A549 (cell line): ENCODE measurements at regions not wholly inside any gene's neighbourhood (a gene's known extent, or its start where the extent isn't known, plus 50 kb on each side); places are given as distances from the start of the nearest gene placed in this dataset.

Experiments used
- CHD4 ChIP-seq: fragments of 200-600 bp; sonication (generic); IDR thresholded peaks from 2 replicates; pipeline ENCODE4 v1.6.1; 2016; ENCODE audit warnings: antibody characterized with exemption, mild to moderate bottlenecking, borderline replicate concordance
- CTCF ChIP-seq: fragments of >200 bp; sonication (Bioruptor Twin); formaldehyde crosslinking; IDR thresholded peaks from 3 replicates; pipeline ENCODE4 v1.5.1; 2016
- ELK1 ChIP-seq: fragments of 150-350 bp; IDR thresholded peaks from 2 replicates; pipeline ENCODE4 v1.6.1; 2014; ENCODE audit warnings: low read depth, mild to moderate bottlenecking, low read length
- EP300 ChIP-seq, 2 experiments: fragments of >200 bp; sonication (Bioruptor Twin); formaldehyde crosslinking; IDR thresholded peaks; 2 replicates in 1 of 2; 3 replicates in 1 of 2; pipeline ENCODE4 v1.6.1; 2016 to 2017
- MAX ChIP-seq: IDR thresholded peaks from 2 replicates; pipeline ENCODE4 v1.6.1; 2012
- MYC ChIP-seq: IDR thresholded peaks from 2 replicates; pipeline ENCODE4 v1.6.1; 2012; ENCODE audit warnings: mild to moderate bottlenecking, inconsistent platforms, low read length, improper control_type of control experiment, borderline replicate concordance
- PHF8 ChIP-seq: fragments of 200-600 bp; sonication (generic); IDR thresholded peaks from 2 replicates; pipeline ENCODE4 v1.6.1; 2016; ENCODE audit warnings: low read depth, mild to moderate bottlenecking, antibody characterized with exemption, moderate library complexity, borderline replicate concordance
- POLR2A ChIP-seq: IDR thresholded peaks from 2 replicates; pipeline ENCODE4 v1.6.1; 2012; ENCODE audit warnings: mild to moderate bottlenecking, low read length
- RAD21 ChIP-seq, 2 experiments: fragments of >200 bp in 1 of 2; sonication (Bioruptor Twin) in 1 of 2; formaldehyde crosslinking in 1 of 2; IDR thresholded peaks in 1 of 2; conservative IDR thresholded peaks in 1 of 2; 2 replicates in 1 of 2; 3 replicates in 1 of 2; pipeline ENCODE4 v1.6.1; 2012 to 2018; ENCODE audit warnings: inconsistent platforms in 1 of 2
- RCOR1 ChIP-seq: fragments of 150-350 bp; IDR thresholded peaks from 2 replicates; pipeline ENCODE4 v1.6.1; 2014; ENCODE audit warnings: antibody characterized with exemption, low read length, low read depth
- SMC3 ChIP-seq: fragments of >200 bp; sonication (Bioruptor Twin); formaldehyde crosslinking; IDR thresholded peaks from 3 replicates; pipeline ENCODE4 v1.6.1; 2018; ENCODE audit warnings: inconsistent platforms

GRCh38 chr5:66413931-66414330 lies 182.3 kb upstream of the MAST4 start:
- TF ChIP-seq CTCF (no peak), ELK1 (no peak), SMC3 (no peak), PHF8 (no peak), CHD4 (no peak), RAD21 (conservative IDR thresholded peaks at IDR 0.05 in 1 of 2, IDR thresholded peaks at IDR 0.05 in 1 of 2) (no peak), POLR2A (no peak), MYC (no peak), MAX (no peak), EP300 (IDR thresholded peaks at IDR 0.05) (no peak), RCOR1 (no peak)
